DOHH2 (cell line): ENCODE measurements at regions not wholly inside any gene's neighbourhood (a gene's known extent, or its start where the extent isn't known, plus 50 kb on each side); places are given as distances from the start of the nearest gene placed in this dataset.

Experiments
- EZH2phosphoT487 ChIP-seq: fragments of 200-600 bp; sonication (generic); IDR thresholded peaks from 2 replicates; pipeline ENCODE4 v1.6.1; 2017; ENCODE audit warnings: borderline replicate concordance, mild to moderate bottlenecking, antibody characterized with exemption, low read length, moderate library complexity, mixed read lengths
- TF ChIP-seq, protein P1 (sequence below): fragments of 200-600 bp; sonication (generic); IDR thresholded peaks from one replicate; pipeline ENCODE4 v1.5.1; 2014; ENCODE audit warnings: antibody characterized with exemption, mild to moderate bottlenecking, low read depth, low read length; ENCODE audit not compliant: poor library complexity, severe bottlenecking

DNA sequence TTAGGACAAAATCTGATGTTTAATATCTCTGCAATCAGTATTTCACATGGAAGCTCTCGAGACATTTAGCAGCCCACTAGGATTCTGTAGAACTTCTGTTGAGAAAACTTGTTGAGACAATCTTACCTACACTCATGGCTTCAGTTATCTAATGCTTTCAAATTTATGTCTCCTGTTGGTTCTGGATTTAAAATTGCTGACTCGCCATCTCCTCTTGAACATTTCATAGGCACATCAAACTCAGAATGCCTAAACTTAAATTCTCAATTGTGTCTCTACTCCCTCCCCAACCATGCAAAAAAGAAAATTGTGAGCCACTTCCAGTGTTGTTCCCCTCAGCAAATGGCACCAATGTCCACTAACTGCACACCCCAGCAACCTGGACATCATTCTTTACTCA, 142.5 kb upstream of the AHI1 start:
- TF ChIP-seq, protein P1, sequence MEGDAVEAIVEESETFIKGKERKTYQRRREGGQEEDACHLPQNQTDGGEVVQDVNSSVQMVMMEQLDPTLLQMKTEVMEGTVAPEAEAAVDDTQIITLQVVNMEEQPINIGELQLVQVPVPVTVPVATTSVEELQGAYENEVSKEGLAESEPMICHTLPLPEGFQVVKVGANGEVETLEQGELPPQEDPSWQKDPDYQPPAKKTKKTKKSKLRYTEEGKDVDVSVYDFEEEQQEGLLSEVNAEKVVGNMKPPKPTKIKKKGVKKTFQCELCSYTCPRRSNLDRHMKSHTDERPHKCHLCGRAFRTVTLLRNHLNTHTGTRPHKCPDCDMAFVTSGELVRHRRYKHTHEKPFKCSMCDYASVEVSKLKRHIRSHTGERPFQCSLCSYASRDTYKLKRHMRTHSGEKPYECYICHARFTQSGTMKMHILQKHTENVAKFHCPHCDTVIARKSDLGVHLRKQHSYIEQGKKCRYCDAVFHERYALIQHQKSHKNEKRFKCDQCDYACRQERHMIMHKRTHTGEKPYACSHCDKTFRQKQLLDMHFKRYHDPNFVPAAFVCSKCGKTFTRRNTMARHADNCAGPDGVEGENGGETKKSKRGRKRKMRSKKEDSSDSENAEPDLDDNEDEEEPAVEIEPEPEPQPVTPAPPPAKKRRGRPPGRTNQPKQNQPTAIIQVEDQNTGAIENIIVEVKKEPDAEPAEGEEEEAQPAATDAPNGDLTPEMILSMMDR: no peak
- TF ChIP-seq EZH2phosphoT487: no peak
